ENCODE measurements at regions not wholly inside any gene's neighbourhood (a gene's known extent, or its start where the extent isn't known, plus 50 kb on each side); places are given as distances from the start of the nearest gene placed in this dataset.

DNA sequence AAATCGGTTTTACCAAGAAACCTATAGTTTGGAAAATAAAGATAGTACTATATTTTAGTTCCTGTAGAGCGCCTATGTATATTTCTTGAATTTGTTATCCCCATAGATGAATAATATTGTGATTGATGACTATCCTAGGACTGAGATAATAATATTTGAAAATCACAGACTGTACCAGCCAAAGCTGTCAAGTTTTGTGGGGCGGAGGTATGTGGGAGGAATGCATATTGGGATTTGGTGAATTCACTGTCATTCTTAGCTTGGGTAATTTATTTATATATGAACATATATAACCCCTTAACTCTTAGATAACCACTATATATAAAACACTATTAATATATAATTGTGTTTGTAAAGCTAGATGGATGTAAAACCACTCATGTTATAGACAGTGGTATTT lies 205.5 kb upstream of the ARSJ start:
- no peak for DNase-seq

DNA sequence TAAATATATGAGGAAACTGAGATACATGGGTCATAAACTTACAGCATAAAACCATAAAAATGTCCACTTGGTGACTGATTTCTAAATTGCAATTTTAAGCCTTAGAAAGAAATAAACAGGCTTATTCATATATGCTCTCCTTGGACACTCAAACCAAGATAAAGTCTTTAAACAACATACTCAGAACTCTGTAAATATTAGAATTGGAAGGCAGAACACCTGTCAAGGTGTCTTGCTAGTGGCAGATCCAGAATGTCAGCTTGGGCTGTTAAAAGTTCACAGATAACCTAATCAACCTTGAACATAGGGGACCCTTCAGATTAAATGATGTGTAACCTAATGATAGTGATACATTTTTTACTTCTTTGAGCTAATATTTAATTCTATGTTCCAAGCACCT lies 208.1 kb upstream of the ARSJ start:
- DNase-seq = no peak

DNA sequence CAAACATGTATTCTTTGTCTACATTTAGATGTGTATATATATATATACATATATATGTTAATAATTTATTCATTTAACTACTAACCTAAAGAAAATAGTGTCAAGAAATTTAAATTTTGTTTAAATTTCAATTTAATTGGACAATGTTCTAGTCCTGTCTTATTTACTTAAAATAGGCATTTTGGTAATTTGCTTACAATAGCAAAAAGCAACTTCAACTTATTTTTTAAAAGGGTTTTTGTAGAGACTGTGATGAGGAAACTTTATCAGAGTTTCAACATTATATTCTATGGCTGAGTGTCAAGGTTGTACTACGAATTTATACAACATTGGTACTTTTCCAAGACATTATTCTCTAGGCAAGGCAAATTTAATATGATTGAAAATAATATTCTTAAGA lies 212.0 kb upstream of the ARSJ start:
- no peak for DNase-seq

- no peak for DNase-seq
These were observed 213.4 kb upstream of the ARSJ start for GRCh38 chr4:114192854-114193253.

DNA sequence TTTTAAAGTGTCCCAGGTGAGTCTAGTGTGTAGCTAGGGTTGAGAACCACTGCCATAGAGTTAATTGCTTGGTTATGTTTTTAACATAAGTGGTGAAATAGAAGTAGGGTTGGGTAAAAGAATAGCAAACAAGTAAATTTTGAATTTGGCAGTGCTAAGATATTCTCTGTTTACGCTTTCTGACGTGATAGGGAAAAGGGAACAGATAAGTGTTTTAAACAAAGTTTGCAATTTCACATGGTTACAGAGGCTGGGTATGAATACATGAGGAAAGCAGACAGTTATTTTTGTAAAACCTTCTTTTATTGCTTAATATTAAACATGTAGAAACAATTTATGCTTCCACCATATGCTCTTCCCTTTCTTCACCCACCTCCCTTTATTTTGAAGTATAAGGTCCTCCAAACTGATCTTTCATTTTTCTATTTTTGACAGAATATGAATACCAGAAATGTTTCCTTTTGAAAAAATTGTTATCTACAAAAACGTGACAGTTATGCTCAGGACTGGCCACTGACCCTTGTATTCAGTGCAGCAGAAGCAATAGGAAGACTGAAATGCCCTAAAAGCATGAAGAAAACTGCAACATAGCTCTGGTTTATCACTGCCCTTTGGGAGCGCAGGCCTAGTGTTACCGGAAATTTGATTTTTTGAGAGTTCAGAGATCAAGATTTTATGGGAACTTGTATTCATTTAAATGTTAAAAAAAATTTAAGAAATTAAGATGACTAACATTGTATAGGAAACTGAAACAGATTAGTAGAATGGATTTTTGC lies 214.4 kb upstream of the ARSJ start:
- no peak for DNase-seq

- DNase-seq = no peak
These were observed 217.2 kb upstream of the ARSJ start for GRCh38 chr4:114196606-114197005.

GRCh38 chr4:114200026-114200425 lies 220.6 kb upstream of the ARSJ start:
- DNase-seq = no peak

DNA sequence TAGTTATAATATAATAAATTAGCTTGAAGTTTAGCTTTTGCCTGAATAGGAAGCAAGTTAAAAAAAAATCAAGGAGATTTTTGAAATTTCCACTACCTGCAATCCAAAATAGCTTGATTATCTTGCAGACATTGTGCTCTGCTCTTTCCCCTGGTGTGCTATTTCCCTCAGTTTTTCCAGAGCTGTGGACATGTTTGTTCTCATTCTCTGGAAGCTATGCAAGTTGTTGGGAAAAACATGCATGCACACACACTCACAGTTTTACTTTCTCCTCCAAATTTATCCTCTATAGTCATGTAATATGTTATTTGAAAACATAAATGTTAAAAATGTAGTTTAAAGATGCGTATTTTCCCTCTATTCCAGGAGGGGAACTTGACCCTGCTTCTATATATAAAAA lies 225.8 kb upstream of the ARSJ start:
- no peak for DNase-seq

DNA sequence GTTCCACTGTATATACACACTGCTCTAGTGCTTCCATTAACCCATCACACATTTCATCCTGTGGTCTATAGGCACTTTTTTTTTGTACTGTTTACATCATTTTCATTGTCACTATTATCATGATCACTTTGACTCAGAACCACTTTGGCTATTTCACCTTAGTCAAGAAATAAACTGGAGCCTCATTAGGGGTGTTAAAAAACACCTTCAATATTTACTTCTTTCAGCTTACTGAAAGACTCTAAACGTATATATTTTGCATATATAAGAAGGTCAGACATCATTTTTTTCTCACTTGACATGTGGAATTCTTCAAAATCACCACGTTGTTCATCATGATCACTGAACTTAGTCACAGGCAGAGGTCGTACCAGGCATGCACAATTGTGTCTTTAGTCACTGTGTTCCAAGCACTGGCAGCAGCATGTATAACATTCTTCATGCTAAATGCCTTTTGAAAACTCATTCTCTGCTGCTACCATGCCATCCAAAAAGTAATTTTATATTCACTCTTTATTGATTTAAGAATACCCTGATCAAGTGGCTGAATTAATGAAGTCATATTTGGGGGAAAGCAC lies 229.2 kb upstream of the ARSJ start:
- no peak for DNase-seq

- no peak for DNase-seq
These were observed 230.1 kb upstream of the ARSJ start for GRCh38 chr4:114209584-114209983.

DNA sequence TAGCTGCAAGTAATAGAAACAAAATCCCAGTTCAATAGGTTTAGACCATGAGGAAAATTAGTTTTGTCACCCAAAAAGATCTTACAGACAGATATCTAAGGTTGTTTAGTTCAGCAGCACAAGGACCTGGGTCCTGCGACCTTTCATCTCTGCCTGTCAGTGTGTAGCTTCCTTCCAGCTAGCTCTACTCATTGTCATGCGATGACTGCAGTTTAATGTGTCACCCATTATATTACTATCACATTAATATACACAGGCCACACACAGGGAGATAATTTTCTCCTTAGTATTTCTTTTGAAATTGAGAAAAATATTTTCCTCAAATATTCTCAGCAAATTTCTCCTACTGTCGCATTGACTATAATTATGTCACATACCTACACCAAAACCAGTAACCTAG lies 232.1 kb upstream of the ARSJ start:
- no peak for DNase-seq

DNA sequence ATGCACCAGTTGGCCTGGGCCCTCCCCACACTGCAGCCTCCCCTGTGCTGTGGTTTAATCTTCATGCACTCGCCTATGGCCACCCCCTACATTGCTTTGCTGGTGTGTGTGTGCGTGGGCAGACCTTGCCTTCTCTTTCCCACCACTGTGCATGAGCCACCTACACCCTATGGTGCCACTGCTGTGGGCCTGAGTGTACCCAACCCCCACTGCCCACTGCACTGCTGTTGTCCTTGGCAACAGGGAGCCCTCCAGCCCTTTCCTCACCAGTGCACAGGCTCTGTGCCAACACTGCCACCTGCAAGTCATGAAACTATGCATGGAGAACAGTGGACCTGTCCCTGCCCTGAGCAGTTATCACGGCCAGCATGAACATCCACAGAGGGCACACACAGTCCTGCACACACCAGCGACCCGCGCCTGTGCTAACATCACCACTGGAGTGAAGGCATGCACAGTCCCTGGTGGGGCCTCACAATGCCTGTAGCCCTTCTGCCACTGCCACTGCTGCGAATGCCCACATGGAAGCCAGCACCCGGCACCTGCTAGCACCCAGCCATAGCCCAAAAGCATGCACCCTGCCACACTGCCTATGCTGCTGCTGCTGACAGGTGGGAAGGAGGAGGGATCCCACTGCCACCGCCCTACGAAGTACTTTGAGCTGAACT lies 237.8 kb upstream of the ARSJ start:
- no peak for DNase-seq

- no peak for DNase-seq
These were observed 244.1 kb upstream of the ARSJ start for GRCh38 chr4:114223580-114223979.

GRCh38 chr4:114225436-114225835 lies 246.0 kb upstream of the ARSJ start:
- no peak for DNase-seq

GRCh38 chr4:114226179-114226578 lies 246.7 kb upstream of the ARSJ start:
- DNase-seq = no peak

GRCh38 chr4:114226968-114227760 lies 247.7 kb upstream of the ARSJ start:
- no peak for DNase-seq

DNA sequence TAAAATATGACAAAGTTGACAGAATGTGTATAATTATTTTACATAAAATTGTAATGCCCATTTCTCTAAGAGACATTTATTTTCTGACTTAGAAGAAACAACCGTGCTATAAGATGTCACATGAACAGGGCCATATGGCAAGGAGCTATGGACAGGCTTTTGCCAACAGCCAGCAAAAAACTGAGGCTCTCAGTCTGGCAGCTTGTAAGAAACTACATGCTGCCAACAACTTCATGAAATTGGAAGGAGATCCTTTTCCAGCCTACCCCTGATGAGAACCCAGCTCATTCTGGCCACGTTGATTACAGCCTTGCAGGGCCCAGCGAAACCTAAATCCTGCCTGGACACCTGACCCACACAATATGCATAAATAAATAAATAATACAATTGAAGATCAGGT lies 250.3 kb upstream of the ARSJ start:
- no peak for DNase-seq

DNA sequence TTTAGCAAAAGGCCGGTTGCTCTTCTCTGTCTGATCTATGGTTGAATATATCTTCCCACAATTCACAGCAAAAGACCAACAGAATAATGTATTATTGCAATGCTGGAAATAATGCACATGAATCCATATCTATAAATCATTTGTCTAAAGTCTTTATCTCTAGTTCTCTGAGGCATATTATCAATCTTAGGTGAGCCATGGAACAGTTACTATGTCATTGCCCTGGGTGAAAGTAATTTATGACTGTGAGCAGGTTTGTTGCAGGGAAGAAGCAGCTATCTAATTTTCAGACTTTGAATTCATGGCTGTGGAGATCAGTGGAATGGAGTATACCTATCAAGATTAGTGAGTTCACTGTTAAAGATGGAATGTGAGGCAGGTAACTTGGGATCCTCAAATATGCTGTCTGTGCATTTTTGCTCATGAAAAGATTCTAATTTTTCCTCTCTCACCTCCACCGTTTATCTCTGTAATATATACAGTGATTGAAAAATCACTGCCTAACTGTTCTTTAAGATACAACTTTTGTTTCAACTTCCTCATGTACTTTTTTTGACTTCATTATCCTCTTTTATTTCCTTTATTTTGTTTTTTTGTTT lies 256.8 kb upstream of the ARSJ start:
- no peak for DNase-seq

DNA sequence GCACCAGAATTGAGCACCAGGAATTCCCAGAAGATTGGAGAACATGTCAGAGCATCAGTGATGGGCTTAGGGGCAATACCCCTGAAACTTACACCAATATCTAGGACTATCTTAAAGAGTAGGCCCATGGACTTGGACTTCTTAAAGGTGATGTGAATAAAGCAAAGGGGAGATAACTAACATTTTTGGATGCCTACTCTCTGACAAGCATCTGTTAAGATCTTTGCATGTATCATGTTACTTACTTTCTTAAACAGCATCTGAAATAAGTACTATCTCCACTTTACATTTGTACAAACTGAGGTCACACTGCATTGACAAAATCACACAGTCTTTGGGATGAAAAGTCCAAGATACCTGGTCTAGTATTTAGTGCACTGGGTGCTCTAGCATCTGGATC lies 258.6 kb upstream of the ARSJ start:
- DNase-seq = no peak

GRCh38 chr4:114249561-114249960 lies 270.1 kb upstream of the ARSJ start:
- no peak for DNase-seq

DNA sequence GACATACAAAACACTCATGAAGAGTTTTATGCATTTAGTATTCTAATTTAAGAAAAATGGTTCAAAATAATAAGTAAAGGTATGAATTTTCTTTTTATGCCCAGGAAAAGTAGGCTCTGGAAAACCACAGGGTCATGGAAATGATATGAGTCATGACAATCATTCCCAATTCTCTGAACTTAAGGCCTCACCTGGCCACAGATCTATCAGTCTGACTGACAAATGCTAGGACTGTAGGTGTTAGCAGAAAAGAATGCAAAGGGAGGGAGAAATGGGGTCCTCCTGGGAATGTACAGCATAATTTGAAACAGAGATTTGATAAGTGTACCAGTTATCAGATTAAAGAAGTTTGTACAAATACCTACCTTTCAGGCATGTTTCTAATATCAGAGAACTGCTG lies 270.5 kb upstream of the ARSJ start:
- no peak for DNase-seq

- DNase-seq = no peak
These were observed 271.0 kb upstream of the ARSJ start for GRCh38 chr4:114250439-114250891.

DNA sequence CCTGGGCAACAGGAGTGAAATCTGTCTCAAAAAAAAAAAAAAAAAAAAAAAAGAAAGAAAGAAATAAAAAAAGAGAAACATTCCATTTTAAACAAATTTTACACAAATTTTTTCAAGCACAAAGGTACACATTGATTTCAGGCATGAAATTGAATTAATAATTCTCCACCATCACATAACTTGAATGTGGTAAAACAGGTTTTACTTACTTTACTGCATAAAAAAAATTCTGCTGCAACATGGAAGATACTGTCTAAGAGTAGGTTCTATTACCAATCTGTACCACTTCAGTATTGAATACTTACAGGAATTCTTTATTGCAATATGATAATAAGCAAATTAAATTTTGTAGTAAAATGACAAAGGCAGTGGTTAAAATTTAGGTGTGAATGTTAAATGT lies 271.6 kb upstream of the ARSJ start:
- DNase-seq = no peak

Data from Kasumi-1 (cell line).